Ramos (cell line): ENCODE measurements at regions not wholly inside any gene's neighbourhood (a gene's known extent, or its start where the extent isn't known, plus 50 kb on each side); places are given as distances from the start of the nearest gene placed in this dataset.
"Not testable (repeated sequence)": the region's sequence is repeated elsewhere in the genome, so short reads cannot be mapped to it uniquely, and the experiment has no call there.

Experiments used
- in situ Hi-C: fragments of 300-500 bp; cut with MboI; formaldehyde crosslinking; loops from one replicate; pipeline ENCODE4 v1.14.3; 2022; ENCODE audit warnings: low sequenced_read_pairs; ENCODE audit not compliant: unreplicated experiment

DNA sequence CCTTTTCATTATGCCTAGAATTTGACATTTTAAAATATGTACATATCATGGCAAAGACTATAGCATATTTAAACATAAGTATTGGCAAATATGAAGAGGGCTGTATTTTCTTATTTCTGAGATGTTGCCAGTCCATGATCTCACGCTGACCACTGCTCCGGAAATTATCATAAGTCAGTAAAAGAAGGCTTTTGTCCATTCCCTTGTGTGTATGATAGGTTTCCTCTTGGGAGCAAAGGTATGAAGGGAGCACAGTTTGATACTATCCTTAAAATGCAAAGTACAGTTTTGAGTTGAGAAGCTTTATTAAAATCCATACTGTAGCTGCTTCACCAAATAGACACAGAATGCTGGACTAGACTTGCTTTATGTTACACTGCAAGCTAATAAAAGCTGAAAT is 52.6 kb upstream of the AGA start:
- in situ Hi-C loops = no loop called here

- in situ Hi-C loops = not testable (repeated sequence)
These were observed 53.4 kb upstream of the AGA start for GRCh38 chr4:177495626-177496025.

DNA sequence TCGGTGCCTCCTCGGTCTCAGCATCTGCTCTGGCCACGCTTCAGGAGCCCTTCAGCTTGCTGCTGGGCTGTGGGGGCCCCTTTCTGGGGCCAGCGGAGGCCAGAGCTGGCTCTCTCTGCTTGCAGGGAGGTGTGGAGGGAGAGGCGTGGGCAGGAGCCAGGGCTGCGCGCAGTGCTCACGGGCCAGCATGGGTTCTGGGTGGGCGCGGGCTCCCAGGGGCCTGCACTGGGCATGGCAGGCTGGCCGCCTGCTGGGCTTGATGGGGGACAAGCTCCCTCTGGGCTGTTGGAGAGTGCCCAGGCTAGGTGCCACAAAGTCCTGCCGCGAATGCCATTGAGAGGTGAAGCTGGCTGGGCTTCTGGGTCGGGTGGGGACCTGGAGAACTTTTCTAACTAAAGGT is 57.3 kb upstream of the AGA start:
- in situ Hi-C loops = no loop called here

GRCh38 chr4:177505171-177505615 is 63.0 kb upstream of the AGA start:
- in situ Hi-C loops = no loop called here

DNA sequence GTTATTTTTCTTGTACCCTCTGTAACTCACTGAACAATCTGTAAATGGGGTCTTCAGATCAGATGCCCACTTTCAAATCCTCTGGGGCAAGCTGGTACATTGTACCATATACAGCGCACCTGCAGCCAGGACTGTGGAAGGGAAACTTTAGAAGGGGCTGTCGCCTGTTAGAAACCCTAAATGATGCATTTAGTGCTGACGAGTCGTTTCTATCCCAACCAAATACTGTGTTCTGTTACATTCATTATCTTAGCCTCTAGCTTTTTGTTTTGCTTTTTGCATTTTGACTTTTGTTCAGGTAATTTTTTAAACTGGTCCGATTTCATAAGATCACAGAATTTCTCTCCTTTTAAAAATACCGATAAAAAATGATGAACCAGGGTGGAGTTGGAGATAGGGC is 66.4 kb upstream of the AGA start:
- in situ Hi-C loops = no loop called here

GRCh38 chr4:177509226-177509745 is 67.0 kb upstream of the AGA start:
- in situ Hi-C loops = no loop called here

DNA sequence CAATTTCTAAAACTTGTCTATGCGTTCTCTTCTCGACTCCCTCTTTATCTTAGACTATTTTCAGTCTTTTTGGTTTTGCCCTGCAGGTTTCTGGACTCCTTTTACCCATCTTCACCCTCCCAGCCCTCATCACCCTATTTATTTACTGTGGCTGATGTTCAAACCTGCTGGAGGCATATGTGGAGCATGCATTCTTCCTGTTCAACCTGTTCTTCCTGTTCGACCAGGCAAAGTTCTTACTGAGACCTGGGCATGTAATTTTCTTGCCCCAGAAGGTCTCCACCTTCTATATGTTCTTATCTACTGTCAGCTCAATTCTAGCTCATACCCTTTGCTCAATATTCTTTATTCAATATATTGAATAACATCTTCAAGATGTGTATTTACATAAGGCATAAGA is 69.4 kb upstream of the AGA start:
- in situ Hi-C loops = no loop called here

GRCh38 chr4:177512646-177513045 is 70.4 kb upstream of the AGA start:
- in situ Hi-C loops = no loop called here

GRCh38 chr4:177517862-177518261 is 75.6 kb upstream of the AGA start:
- in situ Hi-C loops = no loop called here

- in situ Hi-C loops = no loop called here
These were observed 77.4 kb upstream of the AGA start for GRCh38 chr4:177519481-177520260.

GRCh38 chr4:177528620-177529019 is 86.4 kb upstream of the AGA start:
- in situ Hi-C loops = no loop called here

DNA sequence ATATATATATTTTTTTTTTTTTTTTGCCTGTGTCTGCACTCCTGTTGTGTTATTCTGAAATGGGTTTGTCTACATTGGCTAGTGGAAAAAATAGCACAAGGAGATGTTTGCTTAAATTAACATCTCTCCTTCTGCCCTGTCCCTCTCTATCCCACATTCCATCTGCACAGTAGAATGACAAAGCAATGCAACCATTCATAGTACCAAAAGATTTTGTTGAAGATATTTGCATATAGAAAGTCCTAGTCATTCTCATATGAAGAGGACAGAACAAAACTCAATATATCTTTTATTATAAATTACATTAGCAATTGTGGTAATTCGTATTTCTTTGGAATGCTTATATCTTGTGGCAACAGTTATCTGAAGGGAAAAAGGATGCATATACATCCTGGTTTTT is 88.3 kb upstream of the AGA start:
- in situ Hi-C loops = no loop called here

GRCh38 chr4:177532358-177532757 is 90.1 kb upstream of the AGA start:
- in situ Hi-C loops = no loop called here

DNA sequence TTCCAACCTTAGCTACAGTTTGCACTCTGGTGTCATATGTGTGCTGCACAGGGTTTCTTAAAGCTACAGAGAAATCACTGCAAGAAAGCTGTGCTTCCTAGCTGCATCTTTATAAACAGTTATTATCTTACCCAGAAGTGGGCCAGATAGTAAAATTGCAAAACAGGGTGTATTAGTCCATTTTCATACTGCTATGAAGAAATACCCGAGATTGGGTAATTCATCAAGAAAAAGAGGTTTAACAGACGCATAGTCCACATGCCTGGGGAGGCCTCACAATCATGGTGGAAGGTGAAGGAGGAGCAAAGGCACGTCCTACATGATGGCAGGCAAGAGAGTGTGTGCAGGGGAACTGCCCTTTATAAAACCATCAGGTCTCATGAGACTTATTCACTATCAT is 92.6 kb upstream of the AGA start:
- in situ Hi-C loops = not testable (repeated sequence)

DNA sequence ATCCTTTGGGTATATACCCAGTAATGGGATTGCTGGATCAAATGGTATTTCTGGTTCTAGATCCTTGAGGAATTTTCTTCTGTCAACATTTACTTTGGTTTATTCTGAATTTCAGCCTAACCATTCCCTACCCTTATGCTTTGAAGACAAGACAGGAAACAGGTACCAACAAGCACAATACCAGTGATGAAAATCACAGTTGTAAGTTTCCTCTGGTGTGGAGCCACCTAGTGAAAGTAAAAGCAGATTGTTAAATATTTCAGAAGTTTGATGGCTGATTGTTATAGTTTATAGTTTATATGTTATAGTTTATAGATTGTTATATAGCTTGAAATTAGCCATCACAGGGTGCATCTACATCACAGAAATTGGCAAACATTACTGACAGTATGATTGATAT is 104.5 kb upstream of the AGA start:
- in situ Hi-C loops = no loop called here

GRCh38 chr4:177547985-177548384 is 105.7 kb upstream of the AGA start:
- in situ Hi-C loops = no loop called here

DNA sequence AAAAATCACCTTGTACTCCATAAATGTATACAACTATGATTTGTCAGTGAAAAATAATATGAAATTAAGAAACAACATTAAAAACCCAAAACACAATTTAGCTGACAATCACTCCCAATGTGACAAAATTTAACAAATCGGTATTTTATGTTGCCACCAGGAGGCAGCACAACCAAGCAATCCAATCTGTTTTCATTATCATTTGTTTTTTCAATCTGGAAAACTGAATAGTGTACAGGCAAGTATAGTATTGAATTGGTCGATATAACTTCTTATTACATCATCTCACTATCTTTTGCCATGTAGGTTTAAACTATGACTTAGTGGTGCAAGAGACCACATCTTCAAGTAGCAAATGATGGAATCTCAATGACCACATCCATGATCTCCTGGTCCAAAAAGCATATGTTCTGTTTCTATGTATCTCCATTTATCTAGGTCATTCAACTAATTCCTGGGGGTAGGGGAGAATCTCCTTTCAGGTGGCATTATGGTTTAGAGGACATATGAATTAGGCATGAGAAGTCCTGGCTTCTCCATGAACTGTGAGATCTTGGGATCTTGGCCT is 112.9 kb upstream of the AGA start:
- in situ Hi-C loops = loop anchor here (25.0 kb wide), 1 partner anchor 1757 kb away; no protein-coding TSS in a partner anchor

DNA sequence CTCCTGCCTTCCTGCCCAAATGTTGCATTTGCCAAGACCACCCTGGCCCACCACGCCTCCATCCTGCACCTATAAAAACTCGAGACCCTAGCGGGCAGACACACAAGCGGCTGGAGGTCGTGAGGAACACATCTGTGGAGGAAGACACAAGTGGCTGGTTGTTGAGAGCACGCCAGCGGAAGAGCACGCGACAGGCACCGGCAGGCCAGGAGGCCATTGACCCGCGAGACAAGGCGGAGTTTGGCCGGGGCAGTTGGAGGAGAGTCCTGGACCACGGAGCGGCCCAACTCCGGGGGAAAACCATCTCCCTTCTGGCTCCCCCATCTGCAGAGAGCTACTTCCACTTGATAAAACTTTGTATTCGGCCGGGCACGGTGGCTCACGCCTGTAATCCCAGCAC is 115.2 kb upstream of the AGA start:
- in situ Hi-C loops = loop anchor here (25.0 kb wide), 1 partner anchor 1755 kb away; no protein-coding TSS in a partner anchor

DNA sequence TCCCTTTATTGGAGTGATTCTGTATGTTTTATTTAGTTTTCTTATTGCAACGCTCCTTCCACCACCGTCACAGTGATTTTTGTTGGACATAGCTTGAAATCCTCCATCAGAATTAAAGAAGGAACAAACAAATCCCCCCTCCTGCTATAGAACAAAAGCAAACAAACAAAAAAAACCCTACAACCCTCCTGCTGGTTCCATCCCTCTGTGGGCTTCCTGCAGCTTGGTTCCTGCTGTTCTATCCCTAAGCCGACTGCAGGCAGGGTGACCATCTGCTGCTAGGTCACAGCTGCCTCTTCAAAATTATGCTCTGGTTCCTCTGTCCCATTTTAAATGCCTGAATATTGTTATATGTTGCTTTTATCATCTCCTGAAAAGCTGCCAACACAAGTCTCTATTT is 116.8 kb upstream of the AGA start:
- in situ Hi-C loops = loop anchor here (25.0 kb wide), 1 partner anchor 1753 kb away; no protein-coding TSS in a partner anchor

DNA sequence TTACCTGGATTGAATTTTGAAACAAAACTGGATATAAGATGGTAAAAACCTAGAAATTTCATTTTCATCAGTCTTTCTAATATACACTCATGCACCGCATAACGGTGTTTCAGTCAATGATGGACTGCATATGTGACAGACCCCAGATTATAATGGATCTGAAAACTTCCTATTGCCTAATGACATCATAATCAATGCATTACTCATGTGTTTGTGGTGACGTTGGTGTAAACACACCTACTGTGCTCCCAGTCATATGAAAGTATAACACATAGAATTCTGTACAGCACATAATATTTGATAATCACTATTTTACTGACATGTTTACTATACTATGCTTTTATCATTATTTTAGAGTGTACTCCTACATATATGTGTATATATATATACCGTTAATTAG is 119.9 kb upstream of the AGA start:
- in situ Hi-C loops = loop anchor here (25.0 kb wide), 1 partner anchor 1750 kb away; no protein-coding TSS in a partner anchor

DNA sequence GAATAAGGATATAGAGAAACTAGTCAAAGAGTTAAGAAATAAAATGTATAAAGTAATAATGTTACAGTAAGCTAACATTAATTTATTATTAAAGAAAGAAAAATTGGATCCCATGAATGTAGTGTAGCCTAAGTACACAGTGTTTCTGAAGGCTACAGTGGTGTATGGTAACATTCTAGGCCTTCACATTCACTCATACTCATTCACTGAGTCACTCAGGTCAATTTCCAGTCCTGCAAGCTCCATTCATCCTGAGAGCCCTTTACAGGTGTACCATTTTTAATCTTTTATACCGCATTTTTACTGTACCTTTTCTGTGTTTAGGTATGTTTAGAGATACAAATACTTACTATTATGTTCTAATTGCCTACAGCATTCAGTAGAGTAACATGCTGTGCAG is 120.6 kb upstream of the AGA start:
- in situ Hi-C loops = loop anchor here (25.0 kb wide), 1 partner anchor 1749 kb away; no protein-coding TSS in a partner anchor
